Activated CD8-positive, alpha-beta T cell treated with anti-CD3 and anti-CD28 coated beads for 36 hours (primary cell): ENCODE measurements at regions not wholly inside any gene's neighbourhood (a gene's known extent, or its start where the extent isn't known, plus 50 kb on each side); places are given as distances from the start of the nearest gene placed in this dataset.

Source experiments
- ATAC-seq: fragments of 200-7000 bp; cut with Tn5 transposase; one replicate; pipeline ENCODE4 v1.10.0; 2021; ENCODE audit warnings: mild to moderate bottlenecking, moderate library complexity
- CTCF ChIA-PET: fragments of 350-600 bp; sonication (Branson Sonifier 250); formaldehyde crosslinking; loops from one replicate; lab custom pipeline; 2021; ENCODE audit warnings: antibody characterized with exemption; lab: Charles Lee
- POLR2A ChIA-PET: fragments of 350-600 bp; sonication (Branson Sonifier 250); formaldehyde crosslinking; loops from one replicate; lab custom pipeline; 2021; ENCODE audit warnings: antibody characterized with exemption; lab: Charles Lee
- DNase-seq: peaks from one replicate; pipeline ENCODE4 v3.0.0-alpha.2; 2020
- H3K27ac Mint-ChIP-seq: one replicate; pipeline ENCODE4 v1.8.0; 2021; ENCODE audit warnings: mild to moderate bottlenecking, mixed read lengths
- H3K27me3 Mint-ChIP-seq: one replicate; pipeline ENCODE4 v1.8.0; 2021; ENCODE audit warnings: mixed read lengths
- H3K36me3 Mint-ChIP-seq: one replicate; pipeline ENCODE4 v1.8.0; 2021; ENCODE audit warnings: low read depth, mixed read lengths
- H3K4me1 Mint-ChIP-seq: one replicate; pipeline ENCODE4 v1.8.0; 2021; ENCODE audit warnings: low read depth, mixed read lengths
- H3K4me3 Mint-ChIP-seq: one replicate; pipeline ENCODE4 v1.8.0; 2021; ENCODE audit warnings: mild to moderate bottlenecking, moderate library complexity, mixed read lengths
- H3K9me3 Mint-ChIP-seq: one replicate; pipeline ENCODE4 v1.8.0; 2021; ENCODE audit warnings: mixed read lengths
- intact Hi-C: fragments of 100-400 bp; cut with micrococcal nuclease; formaldehyde crosslinking; loops from one replicate; pipeline ENCODE4 v1.10.0; 2022
- TF ChIP-seq, protein P1 (sequence below): fragments of 200-600 bp; IDR thresholded peaks from one replicate; pipeline ENCODE4 v1.8.0; 2022; ENCODE audit warnings: antibody characterized with exemption, mild to moderate bottlenecking

DNA sequence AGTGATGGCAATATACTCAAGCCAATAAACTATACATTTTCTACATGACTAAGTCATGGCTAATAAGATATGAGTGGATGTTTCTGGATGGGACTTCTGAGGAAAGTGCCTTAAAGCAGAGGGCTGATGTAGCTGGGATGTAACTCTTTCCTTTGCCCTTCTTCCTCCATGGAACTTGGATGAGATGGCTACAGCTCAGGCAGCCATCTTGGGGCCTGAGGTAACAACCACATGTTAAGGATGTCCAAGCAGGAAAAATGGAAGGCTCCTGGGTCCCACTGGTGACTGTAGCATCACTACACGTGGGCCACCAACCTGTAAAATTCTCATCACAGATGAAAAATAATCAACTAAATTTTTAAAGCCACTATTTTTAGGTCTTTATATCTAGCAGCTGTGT is 54.4 kb upstream of the GRIP1 start:
- CTCF ChIA-PET: interaction anchor here (1.5 kb wide), 1 partner anchor 24 kb away, joined by 3 read pairs; no protein-coding TSS in a partner anchor
- DNase-seq (no peak), ATAC-seq (no peak)
- H3K27me3 Mint-ChIP-seq: no peaks in the 10 kb centered on the region
- peaks cover 9% of the 10 kb centered on the region for H3K4me1 Mint-ChIP-seq
- TF ChIP-seq, protein P1, sequence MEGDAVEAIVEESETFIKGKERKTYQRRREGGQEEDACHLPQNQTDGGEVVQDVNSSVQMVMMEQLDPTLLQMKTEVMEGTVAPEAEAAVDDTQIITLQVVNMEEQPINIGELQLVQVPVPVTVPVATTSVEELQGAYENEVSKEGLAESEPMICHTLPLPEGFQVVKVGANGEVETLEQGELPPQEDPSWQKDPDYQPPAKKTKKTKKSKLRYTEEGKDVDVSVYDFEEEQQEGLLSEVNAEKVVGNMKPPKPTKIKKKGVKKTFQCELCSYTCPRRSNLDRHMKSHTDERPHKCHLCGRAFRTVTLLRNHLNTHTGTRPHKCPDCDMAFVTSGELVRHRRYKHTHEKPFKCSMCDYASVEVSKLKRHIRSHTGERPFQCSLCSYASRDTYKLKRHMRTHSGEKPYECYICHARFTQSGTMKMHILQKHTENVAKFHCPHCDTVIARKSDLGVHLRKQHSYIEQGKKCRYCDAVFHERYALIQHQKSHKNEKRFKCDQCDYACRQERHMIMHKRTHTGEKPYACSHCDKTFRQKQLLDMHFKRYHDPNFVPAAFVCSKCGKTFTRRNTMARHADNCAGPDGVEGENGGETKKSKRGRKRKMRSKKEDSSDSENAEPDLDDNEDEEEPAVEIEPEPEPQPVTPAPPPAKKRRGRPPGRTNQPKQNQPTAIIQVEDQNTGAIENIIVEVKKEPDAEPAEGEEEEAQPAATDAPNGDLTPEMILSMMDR: no peak
- H3K27ac Mint-ChIP-seq: no peak overlapping the region
- no peaks in the 10 kb centered on the region for H3K36me3 Mint-ChIP-seq
- H3K9me3 Mint-ChIP-seq: no peaks in the 10 kb centered on the region
- no peak overlapping the region for H3K4me3 Mint-ChIP-seq
- POLR2A ChIA-PET: no interaction called here
- intact Hi-C loops: no loop called here

DNA sequence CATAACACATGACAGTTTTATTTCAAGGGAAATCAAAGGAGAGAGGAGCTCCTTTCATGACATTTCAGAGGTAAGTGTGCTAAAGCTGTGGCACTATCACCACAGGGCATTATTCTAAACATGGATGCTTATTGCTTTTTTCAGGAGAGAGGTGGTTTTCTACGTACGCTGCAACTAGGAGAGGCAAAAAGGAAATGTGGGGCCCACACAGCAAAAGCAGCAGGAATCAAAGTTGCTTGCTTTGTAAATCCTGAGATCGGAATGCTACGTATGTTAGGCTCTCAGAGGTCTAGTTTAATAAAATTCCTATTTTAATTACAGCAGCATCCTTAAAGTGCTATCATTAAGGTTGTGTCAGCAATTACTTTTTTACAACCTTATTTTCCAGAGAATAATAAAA is 55.0 kb upstream of the GRIP1 start:
- Mint-ChIP-seq H3K4me3 (no peak overlapping the region), H3K27ac (no peak overlapping the region), H3K27me3 (no peaks in the 10 kb centered on the region), H3K36me3 (no peaks in the 10 kb centered on the region), H3K9me3 (no peaks in the 10 kb centered on the region), H3K4me1 (peaks cover 9% of the 10 kb centered on the region)
- ChIA-PET CTCF (interaction anchor here (1.5 kb wide), 1 partner anchor 25 kb away, joined by 3 read pairs; no protein-coding TSS in a partner anchor), POLR2A (no interaction called here)
- ATAC-seq (no peak), DNase-seq (no peak)
- TF ChIP-seq, protein P1: no peak
- intact Hi-C loops: no loop called here

DNA sequence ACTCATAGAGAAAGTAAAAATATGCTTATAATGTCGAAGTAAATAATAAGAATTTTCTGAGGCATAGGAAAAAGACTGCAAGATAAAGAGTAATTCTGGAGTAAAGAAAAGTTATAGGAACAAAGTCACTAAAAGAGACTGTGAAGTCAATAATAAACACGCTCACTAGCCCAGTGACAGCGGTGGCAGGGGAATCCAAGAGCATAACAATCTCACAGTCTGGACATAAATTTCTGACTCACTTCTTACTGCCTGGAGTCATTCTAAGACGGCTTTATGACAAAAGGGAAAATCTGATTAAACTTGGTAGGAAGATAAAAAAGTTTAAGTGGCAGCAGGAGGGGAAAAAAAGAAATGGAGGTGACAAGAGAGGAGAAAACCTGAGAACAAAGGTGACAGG is 56.4 kb upstream of the GRIP1 start:
- ChIA-PET CTCF (no interaction called here), POLR2A (interaction anchor here (0.6 kb wide), 1 partner anchor 518 kb away, joined by 3 read pairs; no protein-coding TSS in a partner anchor)
- ATAC-seq: peak; percentile 56
- no peak overlapping the region for H3K4me3 Mint-ChIP-seq
- TF ChIP-seq, protein P1: no peak
- no peak overlapping the region for H3K27ac Mint-ChIP-seq
- H3K4me1 Mint-ChIP-seq: peaks cover 9% of the 10 kb centered on the region
- peak; percentile 17 for DNase-seq
- intact Hi-C loops: no loop called here
- no peaks in the 10 kb centered on the region for H3K27me3 Mint-ChIP-seq
- H3K36me3 Mint-ChIP-seq: no peaks in the 10 kb centered on the region
- H3K9me3 Mint-ChIP-seq: no peaks in the 10 kb centered on the region

DNA sequence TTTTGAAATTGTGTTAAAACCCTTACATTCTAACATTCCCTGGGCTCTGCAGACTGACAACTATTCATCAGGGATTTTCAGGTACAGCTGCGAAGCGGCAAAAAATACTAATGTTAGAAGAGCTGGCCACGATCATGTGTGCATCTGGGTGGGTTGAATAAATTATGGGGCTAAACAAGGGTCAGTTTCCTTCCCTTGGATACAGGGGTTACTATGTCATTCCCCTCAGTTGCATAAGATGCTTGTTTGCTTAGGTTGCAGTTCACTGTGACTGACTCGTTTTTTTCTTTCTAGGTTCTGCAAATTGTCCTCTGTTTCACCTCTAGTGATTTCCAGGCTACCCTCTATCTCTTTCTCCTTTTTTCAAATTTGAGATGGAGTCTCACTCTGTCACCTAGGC is 58.1 kb upstream of the GRIP1 start:
- Mint-ChIP-seq H3K36me3 (no peaks in the 10 kb centered on the region), H3K27me3 (no peaks in the 10 kb centered on the region)
- POLR2A ChIA-PET: no interaction called here

DNA sequence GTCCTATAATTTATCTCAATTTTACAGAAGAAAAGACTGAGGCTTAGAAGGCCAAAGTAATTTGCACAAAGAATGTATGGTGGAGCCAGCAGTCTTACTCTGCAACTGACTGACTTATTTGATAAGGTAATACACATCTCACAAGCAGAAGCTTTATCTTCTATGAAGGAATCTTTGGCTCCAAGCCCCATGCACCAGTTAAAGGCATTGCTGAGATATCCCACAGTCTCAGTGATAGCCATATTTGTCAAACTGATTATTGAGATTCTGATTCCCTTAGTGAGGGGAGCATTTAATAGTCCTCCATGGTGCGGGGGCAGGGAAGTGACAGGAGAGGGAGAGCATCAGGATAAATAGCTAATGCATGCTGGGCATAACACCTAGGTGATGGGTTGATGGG is 60.4 kb upstream of the GRIP1 start:
- TF ChIP-seq, protein P1: no peak
- no peaks in the 10 kb centered on the region for H3K9me3 Mint-ChIP-seq
- H3K27ac Mint-ChIP-seq: no peak overlapping the region
- ATAC-seq (no peak), DNase-seq (no peak)
- H3K27me3 Mint-ChIP-seq: no peaks in the 10 kb centered on the region
- POLR2A ChIA-PET: no interaction called here
- H3K36me3 Mint-ChIP-seq: no peaks in the 10 kb centered on the region
- H3K4me3 Mint-ChIP-seq: no peak overlapping the region
- intact Hi-C loops: no loop called here
- CTCF ChIA-PET: no interaction called here
- H3K4me1 Mint-ChIP-seq: peaks cover 25% of the 10 kb centered on the region

More for the DNA sequence above, 58.1 kb upstream of the GRIP1 start:
- intact Hi-C loops: no loop called here
- Mint-ChIP-seq H3K9me3 (no peaks in the 10 kb centered on the region), H3K4me3 (no peak overlapping the region), H3K4me1 (peaks cover 14% of the 10 kb centered on the region), H3K27ac (no peak overlapping the region)
- TF ChIP-seq, protein P1: no peak
- CTCF ChIA-PET: no interaction called here
- ATAC-seq: no peak
- no peak for DNase-seq
